BLaER1 (cell line): ENCODE measurements at regions not wholly inside any gene's neighbourhood (a gene's known extent, or its start where the extent isn't known, plus 50 kb on each side); places are given as distances from the start of the nearest gene placed in this dataset.

Source experiments
- H3K27ac ChIP-seq: shearing (Covaris generic); formaldehyde crosslinking; 2 replicates; pipeline ENCODE4 v1.8.1; 2022
- H3K27me3 ChIP-seq: shearing (Covaris generic); formaldehyde crosslinking; 2 replicates; pipeline ENCODE4 v1.8.1; 2022
- H3K36me3 ChIP-seq: shearing (Covaris generic); formaldehyde crosslinking; 2 replicates; pipeline ENCODE4 v1.8.1; 2022
- H3K4me1 ChIP-seq: shearing (Covaris generic); formaldehyde crosslinking; 2 replicates; pipeline ENCODE4 v1.8.1; 2022
- H3K4me2 ChIP-seq: shearing (Covaris generic); formaldehyde crosslinking; 2 replicates; pipeline ENCODE4 v1.8.1; 2022
- H3K4me3 ChIP-seq: shearing (Covaris generic); formaldehyde crosslinking; 2 replicates; pipeline ENCODE4 v1.8.1; 2022
- H3K9ac ChIP-seq: shearing (Covaris generic); formaldehyde crosslinking; 2 replicates; pipeline ENCODE4 v1.8.1; 2022
- H3K9me3 ChIP-seq: shearing (Covaris generic); formaldehyde crosslinking; 2 replicates; pipeline ENCODE4 v1.8.1; 2022
- H4K20me1 ChIP-seq: shearing (Covaris generic); formaldehyde crosslinking; 2 replicates; pipeline ENCODE4 v1.8.1; 2022
- Cebpa-rat ChIP-seq: shearing (Covaris generic); IDR thresholded peaks from 2 replicates; pipeline ENCODE4 v1.8.1; 2022

DNA sequence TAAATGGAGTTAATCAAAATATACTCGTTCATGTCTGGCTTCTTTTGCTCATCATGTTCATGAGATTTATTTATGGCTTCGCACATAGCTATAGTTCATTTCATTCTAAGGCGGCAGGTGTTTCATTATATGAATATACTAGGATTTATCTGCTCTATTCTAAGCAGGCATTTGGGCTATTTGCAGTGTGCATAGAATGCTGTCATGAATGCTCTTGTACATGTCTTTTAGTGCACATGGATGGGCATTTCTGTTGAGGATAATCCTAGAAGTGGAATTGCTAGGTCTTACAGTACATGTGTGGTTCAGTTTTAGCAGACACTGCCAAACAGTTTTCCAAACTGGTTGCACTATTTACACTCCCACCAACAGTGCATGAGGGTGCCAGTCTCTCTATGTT is 285.3 kb upstream of the ADRA1B start:
- Histone ChIP-seq H3K9me3 (no peaks in the 10 kb centered on the region), H3K27ac (no peak overlapping the region), H3K4me1 (no peaks in the 10 kb centered on the region), H4K20me1 (no peaks in the 10 kb centered on the region), H3K9ac (no peak overlapping the region), H3K36me3 (no peaks in the 10 kb centered on the region), H3K4me2 (no peak overlapping the region), H3K27me3 (no peaks in the 10 kb centered on the region), H3K4me3 (no peak overlapping the region)
- TF ChIP-seq Cebpa-rat, result no peak

DNA sequence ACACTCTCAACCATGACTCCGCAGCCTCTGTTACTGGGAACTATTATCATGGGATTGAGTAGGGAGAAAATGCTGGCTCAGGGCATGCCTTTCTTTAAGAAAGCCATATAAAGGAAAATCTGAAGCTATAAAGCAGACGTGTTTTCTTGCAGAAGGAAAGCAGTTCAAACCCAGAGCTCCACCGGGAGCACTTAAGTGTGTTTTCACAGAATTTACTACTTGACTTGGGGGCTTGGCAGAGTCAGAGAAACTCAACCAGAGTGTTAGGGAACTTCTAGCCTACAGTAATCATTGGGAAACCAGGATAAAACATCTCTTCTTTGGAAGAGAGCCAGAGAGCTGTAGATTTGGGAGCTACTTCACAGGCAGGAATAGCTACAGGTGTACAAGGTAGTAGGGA is 283.4 kb upstream of the ADRA1B start:
- no peak overlapping the region for H3K4me3 ChIP-seq
- no peaks in the 10 kb centered on the region for H4K20me1 ChIP-seq
- H3K27ac ChIP-seq, result no peak overlapping the region
- H3K9me3 ChIP-seq, result no peaks in the 10 kb centered on the region
- no peaks in the 10 kb centered on the region for H3K27me3 ChIP-seq
- H3K36me3 ChIP-seq, result no peaks in the 10 kb centered on the region
- H3K4me1 ChIP-seq, result no peaks in the 10 kb centered on the region
- TF ChIP-seq Cebpa-rat, result no peak
- H3K9ac ChIP-seq, result no peak overlapping the region
- H3K4me2 ChIP-seq, result no peak overlapping the region

DNA sequence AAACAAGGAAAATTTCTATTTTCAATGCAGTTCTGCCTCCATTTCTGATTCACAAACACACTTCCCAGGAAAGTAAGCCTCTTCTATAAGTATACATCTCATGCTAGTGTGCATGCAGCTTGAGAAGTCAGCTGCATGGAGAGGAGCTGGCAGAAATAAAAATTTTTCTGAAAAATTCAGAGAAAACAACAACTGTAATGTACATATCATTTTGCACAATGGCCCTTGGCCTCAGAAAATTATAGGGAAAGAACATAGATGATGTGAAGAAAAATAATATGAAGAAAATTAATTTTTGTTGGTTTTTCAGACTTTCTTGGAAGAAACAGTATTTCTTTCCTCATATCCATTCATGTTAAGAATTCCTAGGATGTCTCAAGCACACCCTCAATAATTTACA is 277.8 kb upstream of the ADRA1B start:
- no peak overlapping the region for H3K4me3 ChIP-seq
- H3K9ac ChIP-seq, result no peak overlapping the region
- H3K27me3 ChIP-seq, result no peaks in the 10 kb centered on the region
- H3K27ac ChIP-seq, result no peak overlapping the region
- no peak for TF ChIP-seq Cebpa-rat
- no peaks in the 10 kb centered on the region for H3K36me3 ChIP-seq
- H4K20me1 ChIP-seq, result no peaks in the 10 kb centered on the region
- no peaks in the 10 kb centered on the region for H3K4me1 ChIP-seq
- no peak overlapping the region for H3K4me2 ChIP-seq
- 0 out of 2 replicates have a peak, but pooled peaks cover 4% of the 10 kb centered on the region for H3K9me3 ChIP-seq

DNA sequence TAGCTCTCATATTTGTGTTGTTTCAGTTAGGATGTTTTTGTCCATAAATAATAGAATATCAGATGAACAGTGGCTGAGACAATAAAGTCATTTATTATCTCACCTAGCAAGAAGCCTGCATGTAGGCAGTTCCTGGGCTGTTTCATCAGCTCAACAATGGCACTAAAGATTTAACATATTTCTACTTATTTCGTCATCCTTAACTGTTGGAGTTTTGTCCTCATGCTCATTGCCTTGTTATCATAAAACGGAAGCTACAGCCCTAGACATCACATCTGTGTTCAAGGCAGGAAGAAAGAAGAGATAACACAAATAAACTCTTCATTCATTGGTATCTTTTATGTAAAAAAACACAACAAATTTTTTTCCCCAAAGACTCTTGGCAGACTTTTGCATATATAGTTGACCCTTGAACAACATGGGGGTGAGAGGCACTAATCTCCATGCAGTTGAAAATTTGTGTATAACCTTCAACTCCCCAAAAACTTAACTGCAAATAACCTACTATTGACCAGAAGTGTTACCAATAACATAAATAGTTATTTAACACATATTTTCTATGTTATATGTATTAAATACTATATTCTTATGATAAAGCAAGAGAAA is 277.2 kb upstream of the ADRA1B start:
- no peaks in the 10 kb centered on the region for H3K27me3 ChIP-seq
- H3K4me1 ChIP-seq, result no peaks in the 10 kb centered on the region
- no peaks in the 10 kb centered on the region for H3K36me3 ChIP-seq
- no peak for TF ChIP-seq Cebpa-rat
- H4K20me1 ChIP-seq, result no peaks in the 10 kb centered on the region
- no peak overlapping the region for H3K4me3 ChIP-seq
- H3K4me2 ChIP-seq, result no peak overlapping the region
- H3K27ac ChIP-seq, result no peak overlapping the region
- H3K9me3 ChIP-seq, result 0 out of 2 replicates have a peak, but pooled peaks cover 4% of the 10 kb centered on the region
- H3K9ac ChIP-seq, result no peak overlapping the region

DNA sequence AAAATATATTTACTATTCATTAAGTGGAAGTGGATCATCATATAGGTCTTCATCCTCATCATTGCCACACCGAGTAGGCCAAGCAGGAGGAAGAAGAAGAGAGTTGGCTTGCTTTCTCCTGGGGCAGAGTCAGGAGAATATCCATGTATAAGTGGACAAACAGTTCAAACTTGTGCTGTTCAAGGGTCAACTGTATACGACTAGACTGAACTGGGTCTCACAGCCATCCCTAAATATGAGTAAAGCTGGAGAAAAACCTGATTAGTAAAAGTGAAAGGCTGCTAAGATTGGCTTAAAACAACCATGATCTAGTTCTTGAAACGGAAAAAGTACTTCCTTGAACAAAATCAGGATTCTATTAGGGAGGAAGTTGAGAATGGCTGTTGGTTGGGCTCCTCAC is 276.7 kb upstream of the ADRA1B start:
- Histone ChIP-seq H3K36me3 (no peaks in the 10 kb centered on the region), H3K4me2 (no peak overlapping the region), H3K4me3 (no peak overlapping the region), H3K27ac (no peak overlapping the region), H3K4me1 (no peaks in the 10 kb centered on the region), H4K20me1 (no peaks in the 10 kb centered on the region), H3K9ac (no peak overlapping the region), H3K27me3 (no peaks in the 10 kb centered on the region), H3K9me3 (0 out of 2 replicates have a peak, but pooled peaks cover 4% of the 10 kb centered on the region)
- TF ChIP-seq Cebpa-rat, result no peak

DNA sequence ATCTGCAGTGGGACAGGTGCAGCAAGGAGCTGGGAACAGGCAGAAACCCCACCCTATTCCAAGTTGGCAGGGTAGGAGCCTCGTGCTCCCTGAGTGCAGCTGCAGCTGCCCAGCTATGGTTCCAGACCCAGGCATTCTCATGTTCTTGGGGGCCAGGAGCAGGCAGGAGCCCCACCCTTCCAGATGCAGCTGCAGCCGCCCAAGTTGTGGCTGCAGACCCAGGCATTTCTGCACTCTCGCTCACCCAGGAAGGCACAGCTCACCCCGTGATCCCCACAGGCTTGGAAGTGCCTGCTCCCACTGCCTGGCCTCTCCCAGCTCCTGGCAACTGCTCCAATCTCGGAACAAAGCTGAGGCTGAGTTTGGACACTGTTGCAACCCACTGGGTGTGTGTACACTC is 275.8 kb upstream of the ADRA1B start:
- Histone ChIP-seq H3K4me1 (no peaks in the 10 kb centered on the region), H3K27ac (no peak overlapping the region), H3K36me3 (no peaks in the 10 kb centered on the region), H3K9ac (no peak overlapping the region), H4K20me1 (no peaks in the 10 kb centered on the region), H3K9me3 (0 out of 2 replicates have a peak, but pooled peaks cover 4% of the 10 kb centered on the region), H3K27me3 (no peaks in the 10 kb centered on the region), H3K4me3 (no peak overlapping the region), H3K4me2 (no peak overlapping the region)
- TF ChIP-seq Cebpa-rat, result no peak

DNA sequence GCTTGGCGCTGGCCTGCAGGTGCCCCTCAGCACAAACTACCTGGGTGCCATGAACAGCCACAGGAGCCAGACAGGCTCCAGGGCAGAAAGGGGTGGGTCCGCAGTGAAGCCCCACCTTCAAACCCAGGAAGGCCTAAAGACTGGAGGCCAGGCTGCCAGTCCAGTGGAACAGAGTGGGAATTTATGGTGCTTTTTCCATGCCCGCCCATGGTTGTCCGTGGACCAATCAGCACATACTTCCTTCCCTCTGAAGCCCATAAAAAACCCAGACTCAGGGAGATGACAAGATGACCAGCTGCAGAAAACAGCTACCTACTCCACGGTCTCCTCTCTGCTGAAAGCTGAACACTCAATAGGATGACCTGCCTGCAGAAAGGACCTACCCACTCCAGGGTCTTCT is 275.4 kb upstream of the ADRA1B start:
- Histone ChIP-seq H3K27ac (no peak overlapping the region), H4K20me1 (no peaks in the 10 kb centered on the region), H3K4me1 (no peaks in the 10 kb centered on the region), H3K4me2 (no peak overlapping the region), H3K36me3 (no peaks in the 10 kb centered on the region), H3K9ac (no peak overlapping the region), H3K27me3 (no peaks in the 10 kb centered on the region), H3K9me3 (0 out of 2 replicates have a peak, but pooled peaks cover 4% of the 10 kb centered on the region), H3K4me3 (no peak overlapping the region)
- no peak for TF ChIP-seq Cebpa-rat

DNA sequence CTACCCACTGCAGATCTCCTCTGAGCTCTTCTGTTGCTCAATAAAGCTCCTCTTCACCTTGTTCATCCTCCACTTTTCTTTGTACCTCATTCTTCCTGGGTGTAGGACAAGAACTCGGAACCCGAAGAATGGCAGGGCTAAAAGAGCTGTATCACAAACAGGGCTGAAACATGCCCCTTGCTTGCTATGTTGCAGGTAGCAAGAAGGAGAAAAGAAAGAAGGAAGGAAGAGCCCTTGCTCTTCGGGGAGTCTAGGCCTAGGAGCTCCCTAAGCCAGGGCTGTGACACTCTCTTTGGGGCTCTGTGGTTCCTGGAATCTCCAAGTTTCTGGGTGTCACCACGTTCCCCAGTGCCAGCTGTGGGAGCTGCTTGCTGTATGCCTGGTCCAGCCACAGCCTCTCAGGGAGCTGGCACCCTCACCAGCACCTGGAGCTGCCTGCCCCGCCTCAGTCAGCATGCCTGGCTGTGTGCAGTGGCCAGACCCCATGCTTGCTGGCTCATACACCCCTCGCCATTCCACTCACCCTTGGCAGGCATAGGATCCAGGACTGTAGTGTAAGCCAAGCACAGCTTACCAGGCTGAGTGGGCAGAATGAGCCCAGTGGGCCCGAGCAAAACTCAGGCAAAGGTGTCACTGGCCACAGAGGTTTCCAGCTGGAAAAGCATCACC is 274.8 kb upstream of the ADRA1B start:
- TF ChIP-seq Cebpa-rat, result no peak
- Histone ChIP-seq H4K20me1 (no peaks in the 10 kb centered on the region), H3K27me3 (no peaks in the 10 kb centered on the region), H3K27ac (no peak overlapping the region), H3K4me3 (no peak overlapping the region), H3K36me3 (no peaks in the 10 kb centered on the region), H3K9me3 (0 out of 2 replicates have a peak, but pooled peaks cover 4% of the 10 kb centered on the region), H3K9ac (no peak overlapping the region), H3K4me1 (no peaks in the 10 kb centered on the region), H3K4me2 (no peak overlapping the region)

DNA sequence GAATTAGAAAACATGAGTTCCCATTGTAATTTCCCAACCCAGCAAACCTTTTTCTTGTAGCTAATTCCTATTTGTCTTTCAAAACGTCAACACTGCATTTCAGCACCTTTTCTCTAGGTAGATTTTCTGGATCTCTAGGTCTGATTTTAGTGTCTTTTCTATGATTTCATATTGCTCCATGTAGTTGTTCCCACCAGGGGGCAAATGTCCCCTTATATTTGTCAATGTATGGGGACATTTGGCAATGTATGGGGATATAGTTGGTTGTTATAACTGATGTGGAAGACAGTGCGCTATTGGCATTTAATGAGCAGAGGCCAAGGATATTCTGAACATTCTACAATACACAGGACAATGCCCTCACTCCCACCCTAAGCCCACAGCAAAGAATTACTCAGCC is 273.9 kb upstream of the ADRA1B start:
- Histone ChIP-seq H4K20me1 (no peaks in the 10 kb centered on the region), H3K27ac (no peak overlapping the region), H3K36me3 (no peaks in the 10 kb centered on the region), H3K9ac (no peak overlapping the region), H3K9me3 (0 out of 2 replicates have a peak, but pooled peaks cover 4% of the 10 kb centered on the region), H3K27me3 (no peaks in the 10 kb centered on the region), H3K4me3 (no peak overlapping the region), H3K4me2 (no peak overlapping the region), H3K4me1 (no peaks in the 10 kb centered on the region)
- no peak for TF ChIP-seq Cebpa-rat

DNA sequence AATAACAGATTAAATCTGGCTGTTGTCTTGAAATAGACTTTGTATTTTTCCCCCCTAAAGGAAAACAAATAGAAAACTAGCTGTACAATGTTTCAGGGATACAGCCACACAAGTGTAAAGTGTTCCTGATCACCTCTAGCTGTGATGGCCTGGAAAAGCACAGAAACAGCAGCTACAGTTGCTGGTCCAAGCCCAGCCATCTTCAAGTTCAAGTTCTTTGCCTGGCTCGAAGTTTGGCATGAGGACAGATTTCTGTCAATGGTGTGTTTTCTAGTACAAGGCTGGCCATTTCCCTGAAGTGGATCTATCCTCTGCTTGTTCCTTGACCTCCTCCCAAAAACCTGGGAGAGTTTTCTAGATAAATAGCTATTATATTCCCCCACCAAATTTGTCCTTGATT is 272.2 kb upstream of the ADRA1B start:
- Histone ChIP-seq H3K27ac (no peak overlapping the region), H3K4me2 (no peak overlapping the region), H3K36me3 (no peaks in the 10 kb centered on the region), H3K27me3 (no peaks in the 10 kb centered on the region), H3K4me3 (no peak overlapping the region), H3K9me3 (0 out of 2 replicates have a peak, but pooled peaks cover 4% of the 10 kb centered on the region), H4K20me1 (no peaks in the 10 kb centered on the region), H3K4me1 (no peaks in the 10 kb centered on the region), H3K9ac (no peak overlapping the region)
- TF ChIP-seq Cebpa-rat, result no peak
